ENCODE measurements at regions not wholly inside any gene's neighbourhood (a gene's known extent, or its start where the extent isn't known, plus 50 kb on each side); places are given as distances from the start of the nearest gene placed in this dataset.

DNA sequence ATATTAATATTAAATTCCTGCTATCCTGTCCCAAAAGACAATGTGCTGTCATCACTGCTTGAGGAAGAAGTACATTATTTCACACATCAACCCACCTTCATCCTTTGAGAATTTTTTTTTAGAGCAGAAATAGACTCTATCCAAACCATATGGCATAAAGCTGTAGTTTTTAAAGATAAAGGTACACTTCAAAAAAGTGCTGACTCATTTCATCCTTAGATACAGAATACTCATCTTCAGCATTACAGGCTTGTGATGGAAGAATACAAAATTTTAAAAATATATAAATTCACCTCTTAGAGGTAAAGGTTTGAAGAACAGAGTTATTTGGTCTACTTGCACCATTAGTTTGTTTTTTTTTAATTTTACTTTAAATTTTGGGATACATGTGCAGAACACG lies 126.7 kb upstream of the ERG start:
- H3K4me3 ChIP-seq: no peak overlapping the region
- H3K36me3 ChIP-seq (ENCODE audit: control insufficient read depth in 4 of 4, insufficient read depth in 4 of 4, low read length in 4 of 4): no peaks in the 10 kb centered on the region
- peaks cover 0 to 5% (median 0%) of the 10 kb centered on the region in 5 donors for H3K4me1 ChIP-seq (ENCODE audit: control insufficient read depth in 5 of 5, insufficient read depth in 5 of 5, low read length in 5 of 5)
- peaks cover 0 to 2% (median 1%) of the 10 kb centered on the region in 4 donors for H3K9me3 ChIP-seq (ENCODE audit: control insufficient read depth in 4 of 4, insufficient read depth in 3 of 4, low read length in 3 of 4)
- no peak overlapping the region for H3K9ac ChIP-seq (ENCODE audit: insufficient read depth in 1 of 2, low read length in 2 of 2)
- 100% methylated on average over 1 of the region's 1 CpG for WGBS, 2 donors
- no peaks in the 10 kb centered on the region for H3K27me3 ChIP-seq (ENCODE audit: control insufficient read depth in 3 of 3, insufficient read depth in 3 of 3, low read length in 2 of 3)
- DNase-seq (no peak), ATAC-seq (ENCODE audit: insufficient read depth, low FRiP score) (no peak)
- no peak overlapping the region for H3K27ac ChIP-seq (ENCODE audit: low read depth in 1 of 2, low read length in 1 of 2)
- TF ChIP-seq, protein P1, sequence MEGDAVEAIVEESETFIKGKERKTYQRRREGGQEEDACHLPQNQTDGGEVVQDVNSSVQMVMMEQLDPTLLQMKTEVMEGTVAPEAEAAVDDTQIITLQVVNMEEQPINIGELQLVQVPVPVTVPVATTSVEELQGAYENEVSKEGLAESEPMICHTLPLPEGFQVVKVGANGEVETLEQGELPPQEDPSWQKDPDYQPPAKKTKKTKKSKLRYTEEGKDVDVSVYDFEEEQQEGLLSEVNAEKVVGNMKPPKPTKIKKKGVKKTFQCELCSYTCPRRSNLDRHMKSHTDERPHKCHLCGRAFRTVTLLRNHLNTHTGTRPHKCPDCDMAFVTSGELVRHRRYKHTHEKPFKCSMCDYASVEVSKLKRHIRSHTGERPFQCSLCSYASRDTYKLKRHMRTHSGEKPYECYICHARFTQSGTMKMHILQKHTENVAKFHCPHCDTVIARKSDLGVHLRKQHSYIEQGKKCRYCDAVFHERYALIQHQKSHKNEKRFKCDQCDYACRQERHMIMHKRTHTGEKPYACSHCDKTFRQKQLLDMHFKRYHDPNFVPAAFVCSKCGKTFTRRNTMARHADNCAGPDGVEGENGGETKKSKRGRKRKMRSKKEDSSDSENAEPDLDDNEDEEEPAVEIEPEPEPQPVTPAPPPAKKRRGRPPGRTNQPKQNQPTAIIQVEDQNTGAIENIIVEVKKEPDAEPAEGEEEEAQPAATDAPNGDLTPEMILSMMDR (IDR thresholded peaks at IDR 0.05; ENCODE audit: control extremely low read depth, extremely low read depth): no peak

DNA sequence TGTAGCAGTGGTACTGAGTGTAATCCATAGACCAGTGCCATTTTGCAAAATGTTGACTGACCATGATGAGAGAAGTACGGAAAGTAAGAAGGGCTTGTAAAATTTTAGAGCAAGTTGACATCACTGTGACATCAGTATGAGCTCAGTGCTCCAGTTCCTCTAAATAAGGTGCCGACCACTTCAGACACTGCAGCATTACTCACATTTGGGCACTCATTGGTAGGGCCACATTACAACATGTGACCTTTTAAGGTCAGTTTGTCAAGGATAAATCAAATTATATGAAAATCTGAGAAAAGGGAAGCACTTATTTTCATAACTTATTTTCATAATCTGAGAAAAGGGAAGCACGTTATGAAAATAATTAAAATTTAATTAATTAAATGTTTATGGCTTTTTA lies 128.0 kb upstream of the ERG start:
- TF ChIP-seq, protein P1 (IDR thresholded peaks at IDR 0.05; ENCODE audit: control extremely low read depth, extremely low read depth): no peak
- no peaks in the 10 kb centered on the region for H3K36me3 ChIP-seq (ENCODE audit: control insufficient read depth in 4 of 4, insufficient read depth in 4 of 4, low read length in 4 of 4)
- H3K4me3 ChIP-seq: no peak overlapping the region
- DNase-seq (no peak), ATAC-seq (ENCODE audit: insufficient read depth, low FRiP score) (no peak)
- H3K9ac ChIP-seq (ENCODE audit: insufficient read depth in 1 of 2, low read length in 2 of 2): no peak overlapping the region
- no peak overlapping the region for H3K27ac ChIP-seq (ENCODE audit: low read depth in 1 of 2, low read length in 1 of 2)
- H3K9me3 ChIP-seq (ENCODE audit: control insufficient read depth in 4 of 4, insufficient read depth in 3 of 4, low read length in 3 of 4): peaks cover 0 to 5% (median 4%) of the 10 kb centered on the region in 4 donors
- no peaks in the 10 kb centered on the region for H3K27me3 ChIP-seq (ENCODE audit: control insufficient read depth in 3 of 3, insufficient read depth in 3 of 3, low read length in 2 of 3)
- WGBS, 2 donors: 86 to 88% methylated on average over 3 of the region's 3 CpGs
- H3K4me1 ChIP-seq (ENCODE audit: control insufficient read depth in 5 of 5, insufficient read depth in 5 of 5, low read length in 5 of 5): no peaks in the 10 kb centered on the region

GRCh38 chr21:38628349-38628748 lies 130.1 kb upstream of the ERG start:
- ATAC-seq (ENCODE audit: insufficient read depth, low FRiP score) (no peak), DNase-seq (no peak)
- Histone ChIP-seq H3K36me3 (ENCODE audit: control insufficient read depth in 4 of 4, insufficient read depth in 4 of 4, low read length in 4 of 4) (no peaks in the 10 kb centered on the region), H3K27me3 (ENCODE audit: control insufficient read depth in 3 of 3, insufficient read depth in 3 of 3, low read length in 2 of 3) (no peaks in the 10 kb centered on the region), H3K9me3 (ENCODE audit: control insufficient read depth in 4 of 4, insufficient read depth in 3 of 4, low read length in 3 of 4) (peaks cover 0 to 5% (median 4%) of the 10 kb centered on the region in 4 donors), H3K4me3 (no peak overlapping the region), H3K9ac (ENCODE audit: insufficient read depth in 1 of 2, low read length in 2 of 2) (no peak overlapping the region), H3K4me1 (ENCODE audit: control insufficient read depth in 5 of 5, insufficient read depth in 5 of 5, low read length in 5 of 5) (no peaks in the 10 kb centered on the region), H3K27ac (ENCODE audit: low read depth in 1 of 2, low read length in 1 of 2) (no peak overlapping the region)
- TF ChIP-seq, protein P1 (IDR thresholded peaks at IDR 0.05; ENCODE audit: control extremely low read depth, extremely low read depth): no peak
- 90 to 97% methylated on average over 3 of the region's 3 CpGs for WGBS, 2 donors

DNA sequence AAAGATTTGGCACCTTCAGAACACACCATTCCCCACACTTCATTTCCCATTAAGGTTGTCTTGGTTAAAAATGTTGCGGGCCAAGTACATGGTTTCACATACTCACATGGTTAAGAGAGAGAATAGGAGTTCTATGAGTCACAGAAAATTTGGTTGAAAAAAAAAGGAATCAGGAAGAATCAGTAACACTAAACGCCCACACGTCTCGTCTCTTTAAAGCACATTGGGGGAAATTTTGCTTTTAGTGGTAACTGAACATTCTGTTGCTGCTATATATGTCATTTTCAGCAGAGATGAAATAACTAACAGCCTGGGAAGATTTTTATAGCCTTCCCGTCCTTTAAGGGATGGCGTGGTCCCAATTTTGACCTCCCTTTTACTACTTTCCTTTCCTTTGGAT lies 132.9 kb upstream of the ERG start:
- no peaks in the 10 kb centered on the region for H3K36me3 ChIP-seq (ENCODE audit: control insufficient read depth in 4 of 4, insufficient read depth in 4 of 4, low read length in 4 of 4)
- H3K4me3 ChIP-seq: no peak overlapping the region
- H3K9ac ChIP-seq (ENCODE audit: insufficient read depth in 1 of 2, low read length in 2 of 2): no peak overlapping the region
- H3K27me3 ChIP-seq (ENCODE audit: control insufficient read depth in 3 of 3, insufficient read depth in 3 of 3, low read length in 2 of 3): no peaks in the 10 kb centered on the region
- H3K27ac ChIP-seq (ENCODE audit: low read depth in 1 of 2, low read length in 1 of 2): no peak overlapping the region
- ATAC-seq (ENCODE audit: insufficient read depth, low FRiP score): no peak
- H3K4me1 ChIP-seq (ENCODE audit: control insufficient read depth in 5 of 5, insufficient read depth in 5 of 5, low read length in 5 of 5): peaks cover 0 to 4% (median 0%) of the 10 kb centered on the region in 5 donors
- WGBS, 2 donors: 74 to 81% methylated on average over 6 of the region's 6 CpGs
- DNase-seq: no peak
- TF ChIP-seq, protein P1 (IDR thresholded peaks at IDR 0.05; ENCODE audit: control extremely low read depth, extremely low read depth): no peak
- peaks cover 0 to 5% (median 4%) of the 10 kb centered on the region in 4 donors for H3K9me3 ChIP-seq (ENCODE audit: control insufficient read depth in 4 of 4, insufficient read depth in 3 of 4, low read length in 3 of 4)

All from lung (tissue), 11 donors.